Liver (tissue), 3 donors: ENCODE measurements at regions not wholly inside any gene's neighbourhood (a gene's known extent, or its start where the extent isn't known, plus 50 kb on each side); places are given as distances from the start of the nearest gene placed in this dataset.

Experiments used
- TF ChIP-seq, protein P1 (sequence below): fragments of 150-350 bp; IDR thresholded peaks from 2 replicates; pipeline ENCODE4 v1.5.1; 2017; ENCODE audit warnings: improper control_type of control experiment, low read depth, low read length; ENCODE audit not compliant: missing input control
- TF ChIP-seq, protein P2 (sequence below): IDR thresholded peaks from 2 replicates; pipeline ENCODE4 v1.6.1; 2016; ENCODE audit warnings: antibody characterized with exemption
- TF ChIP-seq, protein P3 (sequence below): IDR thresholded peaks from 2 replicates; pipeline ENCODE4 v1.6.1; 2016; ENCODE audit warnings: antibody characterized with exemption
- TF ChIP-seq, protein P4 (sequence below): IDR thresholded peaks from 2 replicates; pipeline ENCODE4 v1.6.1; 2016; ENCODE audit warnings: antibody characterized with exemption
- donor health status: healthy.
- donor health status: healthy.

DNA sequence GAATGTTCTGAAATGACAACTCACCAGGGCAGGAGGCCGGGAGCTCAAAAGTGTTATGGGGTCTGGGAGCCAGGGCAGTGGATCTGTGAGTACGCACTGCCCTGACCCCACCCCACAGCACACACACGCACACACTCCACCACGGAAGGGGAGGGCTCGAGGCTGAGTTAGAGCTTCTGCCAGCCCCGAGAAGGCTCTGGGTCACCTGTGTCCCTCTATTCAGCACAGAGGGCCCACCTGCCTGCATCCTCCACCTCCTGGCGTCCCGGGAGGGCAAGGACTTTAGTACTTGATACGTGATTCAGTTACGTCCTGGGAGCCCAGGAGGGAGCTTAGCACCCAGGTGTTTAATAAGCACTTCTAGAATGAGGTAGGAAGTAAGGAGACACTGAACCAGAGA is 190.0 kb upstream of the GPR12 start:
- TF ChIP-seq, protein P1, sequence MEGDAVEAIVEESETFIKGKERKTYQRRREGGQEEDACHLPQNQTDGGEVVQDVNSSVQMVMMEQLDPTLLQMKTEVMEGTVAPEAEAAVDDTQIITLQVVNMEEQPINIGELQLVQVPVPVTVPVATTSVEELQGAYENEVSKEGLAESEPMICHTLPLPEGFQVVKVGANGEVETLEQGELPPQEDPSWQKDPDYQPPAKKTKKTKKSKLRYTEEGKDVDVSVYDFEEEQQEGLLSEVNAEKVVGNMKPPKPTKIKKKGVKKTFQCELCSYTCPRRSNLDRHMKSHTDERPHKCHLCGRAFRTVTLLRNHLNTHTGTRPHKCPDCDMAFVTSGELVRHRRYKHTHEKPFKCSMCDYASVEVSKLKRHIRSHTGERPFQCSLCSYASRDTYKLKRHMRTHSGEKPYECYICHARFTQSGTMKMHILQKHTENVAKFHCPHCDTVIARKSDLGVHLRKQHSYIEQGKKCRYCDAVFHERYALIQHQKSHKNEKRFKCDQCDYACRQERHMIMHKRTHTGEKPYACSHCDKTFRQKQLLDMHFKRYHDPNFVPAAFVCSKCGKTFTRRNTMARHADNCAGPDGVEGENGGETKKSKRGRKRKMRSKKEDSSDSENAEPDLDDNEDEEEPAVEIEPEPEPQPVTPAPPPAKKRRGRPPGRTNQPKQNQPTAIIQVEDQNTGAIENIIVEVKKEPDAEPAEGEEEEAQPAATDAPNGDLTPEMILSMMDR = no peak
- TF ChIP-seq, protein P2, sequence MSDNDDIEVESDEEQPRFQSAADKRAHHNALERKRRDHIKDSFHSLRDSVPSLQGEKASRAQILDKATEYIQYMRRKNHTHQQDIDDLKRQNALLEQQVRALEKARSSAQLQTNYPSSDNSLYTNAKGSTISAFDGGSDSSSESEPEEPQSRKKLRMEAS = no peak
- TF ChIP-seq, protein P3, sequence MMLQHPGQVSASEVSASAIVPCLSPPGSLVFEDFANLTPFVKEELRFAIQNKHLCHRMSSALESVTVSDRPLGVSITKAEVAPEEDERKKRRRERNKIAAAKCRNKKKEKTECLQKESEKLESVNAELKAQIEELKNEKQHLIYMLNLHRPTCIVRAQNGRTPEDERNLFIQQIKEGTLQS = no peak
- TF ChIP-seq, protein P4, sequence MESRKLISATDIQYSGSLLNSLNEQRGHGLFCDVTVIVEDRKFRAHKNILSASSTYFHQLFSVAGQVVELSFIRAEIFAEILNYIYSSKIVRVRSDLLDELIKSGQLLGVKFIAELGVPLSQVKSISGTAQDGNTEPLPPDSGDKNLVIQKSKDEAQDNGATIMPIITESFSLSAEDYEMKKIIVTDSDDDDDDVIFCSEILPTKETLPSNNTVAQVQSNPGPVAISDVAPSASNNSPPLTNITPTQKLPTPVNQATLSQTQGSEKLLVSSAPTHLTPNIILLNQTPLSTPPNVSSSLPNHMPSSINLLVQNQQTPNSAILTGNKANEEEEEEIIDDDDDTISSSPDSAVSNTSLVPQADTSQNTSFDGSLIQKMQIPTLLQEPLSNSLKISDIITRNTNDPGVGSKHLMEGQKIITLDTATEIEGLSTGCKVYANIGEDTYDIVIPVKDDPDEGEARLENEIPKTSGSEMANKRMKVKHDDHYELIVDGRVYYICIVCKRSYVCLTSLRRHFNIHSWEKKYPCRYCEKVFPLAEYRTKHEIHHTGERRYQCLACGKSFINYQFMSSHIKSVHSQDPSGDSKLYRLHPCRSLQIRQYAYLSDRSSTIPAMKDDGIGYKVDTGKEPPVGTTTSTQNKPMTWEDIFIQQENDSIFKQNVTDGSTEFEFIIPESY = no peak
